ENCODE measurements at regions not wholly inside any gene's neighbourhood (a gene's known extent, or its start where the extent isn't known, plus 50 kb on each side); places are given as distances from the start of the nearest gene placed in this dataset.

GRCh38 chr3:84108442-84108971, 850.3 kb upstream of the CADM2 start:
- Histone ChIP-seq H3K27me3 (no peaks in the 10 kb centered on the region), H3K27ac (no peak overlapping the region), H3K9me3 (no peaks in the 10 kb centered on the region), H3K4me1 (no peaks in the 10 kb centered on the region), H3K4me3 (no peak overlapping the region), H3K36me3 (no peaks in the 10 kb centered on the region)
- intact Hi-C loops (cut with DNase I; ENCODE audit: low total_unique reads), result no loop called here
- DNase-seq (ENCODE audit: low spot score in 2 of 2), result no peak
- TF ChIP-seq CTCF (IDR thresholded peaks at IDR 0.05) (no peak), POLR2AphosphoS5 (IDR thresholded peaks at IDR 0.05) (no peak), POLR2A (IDR thresholded peaks at IDR 0.05) (no peak)

- intact Hi-C loops (cut with DNase I; ENCODE audit: low total_unique reads), result no loop called here
- no peak overlapping the region for H3K27ac ChIP-seq
- no peaks in the 10 kb centered on the region for H3K36me3 ChIP-seq
- no peak for DNase-seq (ENCODE audit: low spot score in 2 of 2)
- TF ChIP-seq CTCF (IDR thresholded peaks at IDR 0.05) (no peak), POLR2AphosphoS5 (IDR thresholded peaks at IDR 0.05) (no peak), POLR2A (IDR thresholded peaks at IDR 0.05) (no peak)
- H3K4me1 ChIP-seq, result no peaks in the 10 kb centered on the region
- H3K27me3 ChIP-seq, result no peaks in the 10 kb centered on the region
- H3K9me3 ChIP-seq, result no peaks in the 10 kb centered on the region
- H3K4me3 ChIP-seq, result no peak overlapping the region
Measured at GRCh38 chr3:84109911-84110310, 848.9 kb upstream of the CADM2 start.

DNA sequence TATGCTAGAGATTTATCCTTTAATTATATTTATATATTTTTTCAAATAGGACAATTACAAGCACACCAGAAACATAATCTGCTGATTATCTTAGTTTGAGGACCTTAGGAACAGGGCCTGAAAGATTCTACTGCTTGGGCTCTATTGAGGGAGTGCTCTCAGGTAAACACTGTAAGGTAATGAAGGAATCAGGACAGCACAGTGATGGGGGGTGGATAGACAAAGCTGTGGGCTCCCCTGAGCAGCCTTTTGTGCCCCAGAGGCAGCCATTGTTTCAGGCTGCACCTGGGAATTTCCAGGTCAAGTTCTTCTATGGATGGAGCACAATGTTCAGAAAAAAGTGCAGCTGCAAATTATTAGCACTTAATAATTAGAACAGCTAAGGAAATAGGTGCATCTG, 848.0 kb upstream of the CADM2 start:
- TF ChIP-seq POLR2A (IDR thresholded peaks at IDR 0.05), result no peak
- no peak for TF ChIP-seq POLR2AphosphoS5 (IDR thresholded peaks at IDR 0.05)
- no peak for TF ChIP-seq CTCF (IDR thresholded peaks at IDR 0.05)
- H3K27me3 ChIP-seq, result no peaks in the 10 kb centered on the region
- no peaks in the 10 kb centered on the region for H3K4me1 ChIP-seq
- H3K4me3 ChIP-seq, result no peak overlapping the region
- no peaks in the 10 kb centered on the region for H3K36me3 ChIP-seq
- H3K9me3 ChIP-seq, result no peaks in the 10 kb centered on the region
- intact Hi-C loops (cut with DNase I; ENCODE audit: low total_unique reads), result no loop called here
- no peak overlapping the region for H3K27ac ChIP-seq
- no peak for DNase-seq (ENCODE audit: low spot score in 2 of 2)

DNA sequence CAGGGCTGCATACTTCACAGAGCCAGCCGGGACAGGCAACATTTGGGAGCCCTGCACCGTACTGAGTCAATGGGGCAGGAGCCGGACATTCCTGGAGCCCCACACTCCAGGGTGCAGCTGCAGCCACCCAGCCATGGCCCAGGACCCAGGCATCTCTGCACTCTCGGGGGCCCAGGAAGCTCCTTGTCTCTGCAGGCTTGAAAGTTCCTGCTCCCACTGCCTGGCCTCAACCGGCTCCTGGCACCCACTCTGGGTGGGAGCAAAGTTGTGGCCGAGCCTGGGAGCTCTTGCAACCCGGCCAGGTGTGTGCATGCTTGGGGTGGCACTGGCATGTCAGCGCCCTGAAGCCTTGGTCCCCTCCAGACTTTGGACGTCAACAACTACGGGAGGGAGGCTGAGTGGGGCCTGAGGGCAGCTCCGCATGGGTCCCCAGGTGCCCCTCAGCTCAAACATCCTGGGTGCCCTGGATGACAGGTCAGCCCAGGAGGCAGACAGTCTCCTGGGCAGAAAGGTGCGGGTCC, 833.5 kb upstream of the CADM2 start:
- TF ChIP-seq POLR2A (IDR thresholded peaks at IDR 0.05) (no peak), POLR2AphosphoS5 (IDR thresholded peaks at IDR 0.05) (no peak), CTCF (IDR thresholded peaks at IDR 0.05) (no peak)
- intact Hi-C loops (cut with DNase I; ENCODE audit: low total_unique reads), result no loop called here
- H3K27ac ChIP-seq, result no peak overlapping the region

GRCh38 chr3:84125760-84126159, 833.0 kb upstream of the CADM2 start:
- Histone ChIP-seq H3K27ac (no peak overlapping the region), H3K9me3 (peaks cover 0 to 8% of the 10 kb centered on the region in 2 donors), H3K27me3 (no peaks in the 10 kb centered on the region), H3K4me1 (no peaks in the 10 kb centered on the region), H3K4me3 (no peak overlapping the region), H3K36me3 (peaks cover 3% of the 10 kb centered on the region)
- intact Hi-C loops (cut with DNase I; ENCODE audit: low total_unique reads), result no loop called here
- no peak for TF ChIP-seq POLR2AphosphoS5 (IDR thresholded peaks at IDR 0.05)
- no peak for TF ChIP-seq POLR2A (IDR thresholded peaks at IDR 0.05)
- no peak for TF ChIP-seq CTCF (IDR thresholded peaks at IDR 0.05)
- DNase-seq (ENCODE audit: low spot score in 2 of 2), result no peak

More for the DNA sequence above, 833.5 kb upstream of the CADM2 start:
- Histone ChIP-seq H3K4me1 (no peaks in the 10 kb centered on the region), H3K36me3 (peaks cover 3% of the 10 kb centered on the region), H3K27me3 (no peaks in the 10 kb centered on the region), H3K4me3 (no peak overlapping the region), H3K9me3 (peaks cover 0 to 8% of the 10 kb centered on the region in 2 donors)
- no peak for DNase-seq (ENCODE audit: low spot score in 2 of 2)

Measured in breast epithelium (tissue), 4 donors.